ENCODE measurements at regions not wholly inside any gene's neighbourhood (a gene's known extent, or its start where the extent isn't known, plus 50 kb on each side); places are given as distances from the start of the nearest gene placed in this dataset.

DNA sequence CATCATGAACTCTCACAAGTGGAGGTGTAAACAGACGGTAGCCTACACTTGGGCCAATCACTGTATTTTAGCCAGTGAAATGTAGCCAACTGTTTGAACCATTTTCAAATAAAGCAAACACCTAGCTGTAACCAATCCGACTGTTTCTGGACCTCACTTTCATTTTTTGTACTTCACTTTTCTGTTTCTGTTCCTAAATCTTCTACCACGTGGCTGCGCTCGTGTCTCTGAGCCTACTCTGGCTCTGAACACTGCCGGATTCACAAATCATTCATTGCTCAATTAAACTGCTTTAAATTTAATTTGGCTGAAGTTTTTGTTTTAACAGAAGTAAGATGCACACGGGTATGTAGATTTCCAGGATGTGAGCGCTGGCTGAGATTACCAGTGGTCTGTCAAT is 319.1 kb downstream of the RAPGEF2 start:
- no peak for TF ChIP-seq FOXP2 (optimal IDR thresholded peaks at IDR 0.05; ENCODE audit: control extremely low read depth, extremely low read length, insufficient read depth)
- TF ChIP-seq POLR2AphosphoS5 (IDR thresholded peaks at IDR 0.05; ENCODE audit: borderline replicate concordance, low read depth, low read length), result no peak
